ENCODE measurements at regions not wholly inside any gene's neighbourhood (a gene's known extent, or its start where the extent isn't known, plus 50 kb on each side); places are given as distances from the start of the nearest gene placed in this dataset.
"Not testable (repeated sequence)": the region's sequence is repeated elsewhere in the genome, so short reads cannot be mapped to it uniquely, and the experiment has no call there.

GRCh38 chr22:23459645-23460516, 120.2 kb downstream of the IGLL1 start:
- not testable (repeated sequence) for DNase-seq

GRCh38 chr22:23458663-23459541, 121.2 kb downstream of the IGLL1 start:
- no peak for DNase-seq

- no peak for DNase-seq
Measured at GRCh38 chr22:23457380-23457985, 122.6 kb downstream of the IGLL1 start.

- not testable (repeated sequence) for DNase-seq
Measured at GRCh38 chr22:23456666-23457379, 123.3 kb downstream of the IGLL1 start.

- not testable (repeated sequence) for DNase-seq
Measured at GRCh38 chr22:23454345-23454744, 125.7 kb downstream of the IGLL1 start.

- DNase-seq, result no peak
Measured at GRCh38 chr22:23453277-23453676, 126.8 kb downstream of the IGLL1 start.

- no peak for DNase-seq
Measured at GRCh38 chr22:23452231-23453010, 127.7 kb downstream of the IGLL1 start.

GRCh38 chr22:23451452-23452230, 128.4 kb downstream of the IGLL1 start:
- not testable (repeated sequence) for DNase-seq

- DNase-seq, result not testable (repeated sequence)
Measured at GRCh38 chr22:23450821-23451220, 129.3 kb downstream of the IGLL1 start.

GRCh38 chr22:23450434-23450795, 129.7 kb downstream of the IGLL1 start:
- no peak for DNase-seq

GRCh38 chr22:23449748-23450433, 130.2 kb downstream of the IGLL1 start:
- not testable (repeated sequence) for DNase-seq

- not testable (repeated sequence) for DNase-seq
Measured at GRCh38 chr22:23448499-23449288, 131.4 kb downstream of the IGLL1 start.

GRCh38 chr22:23446796-23447350, 133.2 kb downstream of the IGLL1 start:
- no peak for DNase-seq

GRCh38 chr22:23446194-23446593, 133.9 kb downstream of the IGLL1 start:
- not testable (repeated sequence) for DNase-seq

- DNase-seq, result not testable (repeated sequence)
Measured at GRCh38 chr22:23443905-23444304, 136.2 kb downstream of the IGLL1 start.

GRCh38 chr22:23439581-23439980, 140.5 kb downstream of the IGLL1 start:
- not testable (repeated sequence) for DNase-seq

GRCh38 chr22:23438216-23438615, 141.9 kb downstream of the IGLL1 start:
- DNase-seq, result no peak

- no peak for DNase-seq
Measured at GRCh38 chr22:23437779-23438178, 142.3 kb downstream of the IGLL1 start.

GRCh38 chr22:23437107-23437395, 143.0 kb downstream of the IGLL1 start:
- DNase-seq, result not testable (repeated sequence)
